ENCODE measurements at regions not wholly inside any gene's neighbourhood (a gene's known extent, or its start where the extent isn't known, plus 50 kb on each side); places are given as distances from the start of the nearest gene placed in this dataset.
"Not testable (repeated sequence)": the region's sequence is repeated elsewhere in the genome, so short reads cannot be mapped to it uniquely, and the experiment has no call there.

- H3K27me3 ChIP-seq (replicated peaks) = no peaks in the 10 kb centered on the region
- in situ Hi-C loops (cut with HindIII; ENCODE audit: low pct_ligation_motif_present, low sequenced_read_pairs) = no loop called here
- no peak overlapping the region for H3K27ac ChIP-seq
- H3K4me3 ChIP-seq (ENCODE audit: low read depth, low read length) = no peak overlapping the region
- DNase-seq = no peak
- no peaks in the 10 kb centered on the region for H3K36me3 ChIP-seq (replicated peaks)
- TF ChIP-seq CTCF (IDR thresholded peaks at IDR 0.05; ENCODE audit: low read depth, low read length, missing control alignments) = no peak
These were observed 56.2 kb upstream of the LRRTM4 start for GRCh38 chr2:77578354-77578753.

- in situ Hi-C loops (cut with HindIII; ENCODE audit: low pct_ligation_motif_present, low sequenced_read_pairs) = no loop called here
- Histone ChIP-seq H3K36me3 (replicated peaks) (no peaks in the 10 kb centered on the region), H3K27me3 (replicated peaks) (no peaks in the 10 kb centered on the region), H3K4me3 (ENCODE audit: low read depth, low read length) (no peak overlapping the region), H3K27ac (no peak overlapping the region)
- DNase-seq = no peak
- TF ChIP-seq CTCF (IDR thresholded peaks at IDR 0.05; ENCODE audit: low read depth, low read length, missing control alignments) = no peak
These were observed 57.0 kb upstream of the LRRTM4 start for GRCh38 chr2:77579076-77579769.

GRCh38 chr2:77588438-77588837 is 66.3 kb upstream of the LRRTM4 start:
- H3K27me3 ChIP-seq (replicated peaks) = no peaks in the 10 kb centered on the region
- no peak overlapping the region for H3K27ac ChIP-seq
- TF ChIP-seq CTCF (IDR thresholded peaks at IDR 0.05; ENCODE audit: low read depth, low read length, missing control alignments) = no peak
- H3K36me3 ChIP-seq (replicated peaks) = no peaks in the 10 kb centered on the region
- DNase-seq = no peak
- in situ Hi-C loops (cut with HindIII; ENCODE audit: low pct_ligation_motif_present, low sequenced_read_pairs) = no loop called here
- H3K4me3 ChIP-seq (ENCODE audit: low read depth, low read length) = no peak overlapping the region

GRCh38 chr2:77590298-77590917 is 68.2 kb upstream of the LRRTM4 start:
- Histone ChIP-seq H3K4me3 (ENCODE audit: low read depth, low read length) (no peak overlapping the region), H3K27ac (no peak overlapping the region), H3K27me3 (replicated peaks) (no peaks in the 10 kb centered on the region), H3K36me3 (replicated peaks) (no peaks in the 10 kb centered on the region)
- no peak for TF ChIP-seq CTCF (IDR thresholded peaks at IDR 0.05; ENCODE audit: low read depth, low read length, missing control alignments)
- no peak for DNase-seq
- in situ Hi-C loops (cut with HindIII; ENCODE audit: low pct_ligation_motif_present, low sequenced_read_pairs) = no loop called here

GRCh38 chr2:77592955-77593354 is 70.8 kb upstream of the LRRTM4 start:
- H3K4me3 ChIP-seq (ENCODE audit: low read depth, low read length); H3K36me3 ChIP-seq (replicated peaks); in situ Hi-C loops (cut with HindIII; ENCODE audit: low pct_ligation_motif_present, low sequenced_read_pairs); H3K27ac ChIP-seq; H3K27me3 ChIP-seq (replicated peaks); DNase-seq: not testable (repeated sequence)

- no peaks in the 10 kb centered on the region for H3K27me3 ChIP-seq (replicated peaks)
- no peak overlapping the region for H3K27ac ChIP-seq
- in situ Hi-C loops (cut with HindIII; ENCODE audit: low pct_ligation_motif_present, low sequenced_read_pairs) = no loop called here
- no peak overlapping the region for H3K4me3 ChIP-seq (ENCODE audit: low read depth, low read length)
- no peaks in the 10 kb centered on the region for H3K36me3 ChIP-seq (replicated peaks)
- no peak for TF ChIP-seq CTCF (IDR thresholded peaks at IDR 0.05; ENCODE audit: low read depth, low read length, missing control alignments)
- no peak for DNase-seq
These were observed 80.6 kb upstream of the LRRTM4 start for GRCh38 chr2:77602771-77603170.

Data from brain microvascular endothelial cell (primary cell).